ENCODE measurements at regions not wholly inside any gene's neighbourhood (a gene's known extent, or its start where the extent isn't known, plus 50 kb on each side); places are given as distances from the start of the nearest gene placed in this dataset.

DNA sequence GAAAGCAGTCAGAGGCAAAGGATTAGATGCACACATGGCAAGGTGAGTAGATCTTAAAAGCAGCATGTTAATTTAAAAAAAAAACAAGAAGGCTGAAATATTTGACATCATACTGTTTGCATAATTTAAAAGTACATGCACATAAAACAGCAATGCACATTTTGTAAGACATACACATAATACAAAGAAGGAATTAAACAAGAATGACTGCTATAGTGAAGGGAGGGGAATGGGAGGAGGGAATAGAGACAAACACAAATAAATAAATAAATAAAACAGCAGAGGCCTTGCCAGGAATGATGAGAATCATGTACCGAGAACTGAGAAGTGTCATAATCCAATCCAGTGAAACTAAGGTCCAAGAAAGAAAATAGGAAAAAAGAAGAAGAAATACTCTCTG, 486.2 kb upstream of the API5 start:
- TF ChIP-seq POLR2AphosphoS5 (IDR thresholded peaks at IDR 0.05) (no peak), POLR2A (IDR thresholded peaks at IDR 0.05) (no peak)
- TF ChIP-seq, protein P1, sequence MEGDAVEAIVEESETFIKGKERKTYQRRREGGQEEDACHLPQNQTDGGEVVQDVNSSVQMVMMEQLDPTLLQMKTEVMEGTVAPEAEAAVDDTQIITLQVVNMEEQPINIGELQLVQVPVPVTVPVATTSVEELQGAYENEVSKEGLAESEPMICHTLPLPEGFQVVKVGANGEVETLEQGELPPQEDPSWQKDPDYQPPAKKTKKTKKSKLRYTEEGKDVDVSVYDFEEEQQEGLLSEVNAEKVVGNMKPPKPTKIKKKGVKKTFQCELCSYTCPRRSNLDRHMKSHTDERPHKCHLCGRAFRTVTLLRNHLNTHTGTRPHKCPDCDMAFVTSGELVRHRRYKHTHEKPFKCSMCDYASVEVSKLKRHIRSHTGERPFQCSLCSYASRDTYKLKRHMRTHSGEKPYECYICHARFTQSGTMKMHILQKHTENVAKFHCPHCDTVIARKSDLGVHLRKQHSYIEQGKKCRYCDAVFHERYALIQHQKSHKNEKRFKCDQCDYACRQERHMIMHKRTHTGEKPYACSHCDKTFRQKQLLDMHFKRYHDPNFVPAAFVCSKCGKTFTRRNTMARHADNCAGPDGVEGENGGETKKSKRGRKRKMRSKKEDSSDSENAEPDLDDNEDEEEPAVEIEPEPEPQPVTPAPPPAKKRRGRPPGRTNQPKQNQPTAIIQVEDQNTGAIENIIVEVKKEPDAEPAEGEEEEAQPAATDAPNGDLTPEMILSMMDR (IDR thresholded peaks at IDR 0.05) = no peak
